ENCODE measurements at regions not wholly inside any gene's neighbourhood (a gene's known extent, or its start where the extent isn't known, plus 50 kb on each side); places are given as distances from the start of the nearest gene placed in this dataset.

- TF ChIP-seq SIN3A (IDR thresholded peaks at IDR 0.05; ENCODE audit: borderline replicate concordance in 2 of 2, control insufficient read depth in 1 of 2, low read depth in 2 of 2, low read length in 2 of 2) (no peak), MAFF (IDR thresholded peaks at IDR 0.05; ENCODE audit: low read length) (no peak), PML (IDR thresholded peaks at IDR 0.05; ENCODE audit: low read length) (no peak), THRA (IDR thresholded peaks at IDR 0.05) (no peak), ETV1 (tag; conservative IDR thresholded peaks at IDR 0.05; ENCODE audit: low read depth) (no peak), ZNF75A (CRISPR knock-in tag; IDR thresholded peaks at IDR 0.05) (no peak), MAZ (CRISPR knock-in tag; conservative IDR thresholded peaks at IDR 0.05 in 1 of 2, IDR thresholded peaks at IDR 0.05 in 1 of 2) (no peak), PATZ1 (CRISPR knock-in tag; IDR thresholded peaks at IDR 0.05; ENCODE audit: borderline replicate concordance) (no peak), PCBP2 (IDR thresholded peaks at IDR 0.05; ENCODE audit: low read depth, low read length, poor library complexity, severe bottlenecking) (no peak)
Observed at GRCh38 chr11:134469627-134470026, 57.6 kb upstream of the B3GAT1 start.
